CD4-positive, CD25-positive, alpha-beta regulatory T cell (primary cell): ENCODE measurements at regions not wholly inside any gene's neighbourhood (a gene's known extent, or its start where the extent isn't known, plus 50 kb on each side); places are given as distances from the start of the nearest gene placed in this dataset.
"Not testable (repeated sequence)": the region's sequence is repeated elsewhere in the genome, so short reads cannot be mapped to it uniquely, and the experiment has no call there.

Source experiments
- ATAC-seq, 2 donors: fragments of 150-1000 bp; cut with Tn5 transposase; one replicate each; pipeline ENCODE4 v1.10.0; 2021; ENCODE audit warnings: low read depth in 2 of 2, moderate number of reproducible peaks in 2 of 2, moderate library complexity in 1 of 2
- DNase-seq, 3 donors: peaks; one replicate each; pipeline versions ENCODE4 v3.0.0 to v3.0.0-alpha.2; 2012 to 2022; ENCODE audit warnings: mixed read lengths in 1 of 3
- H3K27ac ChIP-seq: one replicate; pipeline ENCODE4 v1.7.0; 2013; ENCODE audit warnings: mild to moderate bottlenecking, low read length; ENCODE audit not compliant: insufficient read depth, poor library complexity, severe bottlenecking
- H3K27me3 ChIP-seq: one replicate; pipeline ENCODE4 v1.7.0; 2013; ENCODE audit warnings: low read length; ENCODE audit not compliant: control insufficient read depth, insufficient read depth
- H3K36me3 ChIP-seq: one replicate; pipeline ENCODE4 v1.7.0; 2013; ENCODE audit warnings: mild to moderate bottlenecking, low read length, moderate library complexity; ENCODE audit not compliant: control insufficient read depth, insufficient read depth
- H3K4me1 ChIP-seq: 2 replicates; pipeline ENCODE4 v1.7.0; 2013; ENCODE audit warnings: mild to moderate bottlenecking, low read length; ENCODE audit not compliant: insufficient read depth, control insufficient read depth, poor library complexity, severe bottlenecking
- H3K4me3 ChIP-seq: one replicate; pipeline ENCODE4 v1.7.0; 2013; ENCODE audit warnings: low read depth, mild to moderate bottlenecking, low read length, moderate library complexity
- H3K9me3 ChIP-seq, 2 experiments: 1 replicate in 1 of 2; 2 replicates in 1 of 2; pipeline ENCODE4 v1.7.0; 2013; ENCODE audit warnings: low read length in 2 of 2, mild to moderate bottlenecking in 1 of 2, moderate library complexity in 1 of 2; ENCODE audit not compliant: control insufficient read depth in 2 of 2
- H3K27ac Mint-ChIP-seq, 3 donors: one replicate each; pipeline ENCODE4 v1.8.0; 2020 to 2022; ENCODE audit warnings: mild to moderate bottlenecking in 3 of 3, mixed read lengths in 3 of 3, moderate library complexity in 2 of 3
- H3K27me3 Mint-ChIP-seq: one replicate; pipeline ENCODE4 v1.8.0; 2022; ENCODE audit warnings: mild to moderate bottlenecking, mixed read lengths
- H3K36me3 Mint-ChIP-seq: one replicate; pipeline ENCODE4 v1.8.0; 2020; ENCODE audit warnings: mixed read lengths
- H3K4me1 Mint-ChIP-seq, 4 donors: one replicate each; pipeline ENCODE4 v1.8.0; 2020 to 2022; ENCODE audit warnings: mixed read lengths in 4 of 4, mild to moderate bottlenecking in 1 of 4
- H3K4me3 Mint-ChIP-seq, 4 donors: one replicate each; pipeline ENCODE4 v1.8.0; 2020 to 2022; ENCODE audit warnings: mild to moderate bottlenecking in 4 of 4, mixed read lengths in 4 of 4, moderate library complexity in 3 of 4
- H3K9me3 Mint-ChIP-seq, 7 donors: one replicate each; pipeline ENCODE4 v1.8.0; 2020 to 2022; ENCODE audit warnings: mixed read lengths in 7 of 7, mild to moderate bottlenecking in 3 of 7, moderate library complexity in 2 of 7

- H3K4me1 ChIP-seq: no peaks in the 10 kb centered on the region
- H3K4me3 ChIP-seq: no peak overlapping the region
- H3K27me3 ChIP-seq: no peaks in the 10 kb centered on the region
- H3K27ac ChIP-seq: no peak overlapping the region
- no peak for DNase-seq
- Mint-ChIP-seq H3K4me3 (no peak overlapping the region), H3K27me3 (no peaks in the 10 kb centered on the region), H3K9me3 (peaks cover 0 to 5% (median 3%) of the 10 kb centered on the region in 7 donors), H3K36me3 (no peaks in the 10 kb centered on the region), H3K4me1 (no peaks in the 10 kb centered on the region), H3K27ac (no peak overlapping the region)
- H3K9me3 ChIP-seq: no peaks in the 10 kb centered on the region
- ATAC-seq: no peak
- H3K36me3 ChIP-seq: no peaks in the 10 kb centered on the region
These were observed 177.5 kb upstream of the CAND1 start for GRCh38 chr12:67091678-67092077.

- not testable (repeated sequence) for H3K27ac ChIP-seq, H3K9me3 Mint-ChIP-seq
These were observed 176.2 kb upstream of the CAND1 start for GRCh38 chr12:67092934-67093333.

GRCh38 chr12:67096533-67097318 is 172.4 kb upstream of the CAND1 start:
- DNase-seq (no peak), ATAC-seq (no peak)
- peaks cover 0 to 5% (median 2%) of the 10 kb centered on the region in 7 donors for H3K9me3 Mint-ChIP-seq
- H3K27ac ChIP-seq: no peak overlapping the region
- peaks cover 2% of the 10 kb centered on the region for H3K27me3 ChIP-seq
- no peaks in the 10 kb centered on the region for H3K9me3 ChIP-seq
- no peaks in the 10 kb centered on the region for H3K4me1 Mint-ChIP-seq
- H3K36me3 Mint-ChIP-seq: no peaks in the 10 kb centered on the region
- no peaks in the 10 kb centered on the region for H3K4me1 ChIP-seq
- no peak overlapping the region for H3K4me3 Mint-ChIP-seq
- no peaks in the 10 kb centered on the region for H3K27me3 Mint-ChIP-seq
- no peak overlapping the region for H3K4me3 ChIP-seq
- no peak overlapping the region for H3K27ac Mint-ChIP-seq
- H3K36me3 ChIP-seq: no peaks in the 10 kb centered on the region

More at GRCh38 chr12:67092934-67093333, 176.2 kb upstream of the CAND1 start:
- not testable (repeated sequence) for H3K4me1 Mint-ChIP-seq, H3K4me3 ChIP-seq, H3K9me3 ChIP-seq, H3K4me3 Mint-ChIP-seq, ATAC-seq, H3K27ac Mint-ChIP-seq, H3K4me1 ChIP-seq, H3K27me3 ChIP-seq, H3K36me3 Mint-ChIP-seq, H3K27me3 Mint-ChIP-seq, H3K36me3 ChIP-seq, DNase-seq

- no peak for ATAC-seq
- no peaks in the 10 kb centered on the region for H3K9me3 ChIP-seq
- H3K27ac Mint-ChIP-seq: no peak overlapping the region
- DNase-seq: no peak
- no peak overlapping the region for H3K4me3 Mint-ChIP-seq
- no peaks in the 10 kb centered on the region for H3K36me3 ChIP-seq
- H3K27me3 ChIP-seq: peaks cover 2% of the 10 kb centered on the region
- H3K27me3 Mint-ChIP-seq: peaks cover 5% of the 10 kb centered on the region
- H3K36me3 Mint-ChIP-seq: no peaks in the 10 kb centered on the region
- peaks cover 0 to 5% (median 0%) of the 10 kb centered on the region in 7 donors for H3K9me3 Mint-ChIP-seq
- H3K4me1 ChIP-seq: no peaks in the 10 kb centered on the region
- H3K27ac ChIP-seq: no peak overlapping the region
- H3K4me1 Mint-ChIP-seq: no peaks in the 10 kb centered on the region
- H3K4me3 ChIP-seq: no peak overlapping the region
These were observed 169.3 kb upstream of the CAND1 start for GRCh38 chr12:67099858-67100257.

- Mint-ChIP-seq H3K4me1 (no peaks in the 10 kb centered on the region), H3K27ac (no peak overlapping the region), H3K4me3 (no peak overlapping the region), H3K9me3 (peaks cover 3 to 23% (median 12%) of the 10 kb centered on the region in 7 donors), H3K27me3 (peaks cover 13% of the 10 kb centered on the region), H3K36me3 (peaks cover 4% of the 10 kb centered on the region)
- ATAC-seq (no peak), DNase-seq (no peak)
- no peak overlapping the region for H3K4me3 ChIP-seq
- H3K4me1 ChIP-seq: no peaks in the 10 kb centered on the region
- peaks cover 3 to 11% of the 10 kb centered on the region in 2 experiments for H3K9me3 ChIP-seq
- peaks cover 5% of the 10 kb centered on the region for H3K27me3 ChIP-seq
- H3K36me3 ChIP-seq: no peaks in the 10 kb centered on the region
- no peak overlapping the region for H3K27ac ChIP-seq
These were observed 165.6 kb upstream of the CAND1 start for GRCh38 chr12:67103521-67103920.

GRCh38 chr12:67107235-67107634 is 161.9 kb upstream of the CAND1 start:
- Mint-ChIP-seq H3K4me3 (no peak overlapping the region), H3K27me3 (peaks cover 13% of the 10 kb centered on the region), H3K36me3 (peaks cover 4% of the 10 kb centered on the region), H3K9me3 (peaks cover 3 to 23% (median 12%) of the 10 kb centered on the region in 7 donors), H3K27ac (no peak overlapping the region), H3K4me1 (no peaks in the 10 kb centered on the region)
- ATAC-seq (no peak), DNase-seq (no peak)
- H3K27me3 ChIP-seq: peaks cover 3% of the 10 kb centered on the region
- H3K9me3 ChIP-seq: peaks cover 3 to 11% of the 10 kb centered on the region in 2 experiments
- H3K4me1 ChIP-seq: no peaks in the 10 kb centered on the region
- H3K4me3 ChIP-seq: no peak overlapping the region
- H3K27ac ChIP-seq: no peak overlapping the region
- no peaks in the 10 kb centered on the region for H3K36me3 ChIP-seq

GRCh38 chr12:67107751-67108269 is 161.3 kb upstream of the CAND1 start:
- Mint-ChIP-seq H3K4me1 (no peaks in the 10 kb centered on the region), H3K36me3 (peaks cover 4% of the 10 kb centered on the region), H3K4me3 (no peak overlapping the region), H3K9me3 (peaks cover 3 to 23% (median 12%) of the 10 kb centered on the region in 7 donors), H3K27me3 (peaks cover 13% of the 10 kb centered on the region), H3K27ac (no peak overlapping the region)
- peaks cover 3 to 11% of the 10 kb centered on the region in 2 experiments for H3K9me3 ChIP-seq
- H3K4me3 ChIP-seq: no peak overlapping the region
- no peaks in the 10 kb centered on the region for H3K36me3 ChIP-seq
- DNase-seq (no peak), ATAC-seq (no peak)
- no peaks in the 10 kb centered on the region for H3K4me1 ChIP-seq
- H3K27ac ChIP-seq: no peak overlapping the region
- peaks cover 3% of the 10 kb centered on the region for H3K27me3 ChIP-seq

GRCh38 chr12:67110345-67110744 is 158.8 kb upstream of the CAND1 start:
- H3K9me3 Mint-ChIP-seq: peaks cover 3 to 22% (median 11%) of the 10 kb centered on the region in 7 donors
- not testable (repeated sequence) for H3K4me3 Mint-ChIP-seq, H3K27ac ChIP-seq, DNase-seq, H3K4me3 ChIP-seq, H3K27me3 Mint-ChIP-seq, H3K4me1 ChIP-seq, H3K4me1 Mint-ChIP-seq, H3K36me3 ChIP-seq, H3K27me3 ChIP-seq, ATAC-seq, H3K36me3 Mint-ChIP-seq, H3K27ac Mint-ChIP-seq
- peaks cover 3 to 11% of the 10 kb centered on the region in 2 experiments for H3K9me3 ChIP-seq
